Lower leg skin (tissue), 4 donors: ENCODE measurements at regions not wholly inside any gene's neighbourhood (a gene's known extent, or its start where the extent isn't known, plus 50 kb on each side); places are given as distances from the start of the nearest gene placed in this dataset.
"Not testable (repeated sequence)": the region's sequence is repeated elsewhere in the genome, so short reads cannot be mapped to it uniquely, and the experiment has no call there.

Experiments used
- DNase-seq, 2 donors: peaks; one replicate each; pipeline ENCODE4 v3.0.0-alpha.2; 2019; ENCODE audit warnings: low spot score in 2 of 2
- H3K4me3 ChIP-seq: fragments of 200-600 bp; sonication (generic); 2 replicates; pipeline ENCODE4 v1.5.1; 2017; ENCODE audit warnings: mild to moderate bottlenecking, low read depth; ENCODE audit not compliant: poor library complexity, severe bottlenecking
- CTCF ChIP-seq, 3 donors: fragments of 450-650 bp; IDR thresholded peaks; one replicate each; pipeline ENCODE4 v1.5.1; 2016; ENCODE audit warnings: antibody characterized with exemption in 3 of 3, mild to moderate bottlenecking in 3 of 3, moderate library complexity in 2 of 3
- POLR2A ChIP-seq, 2 donors: fragments of 450-650 bp; IDR thresholded peaks; one replicate each; pipeline ENCODE4 v1.6.1; 2016 to 2017; ENCODE audit warnings: antibody characterized with exemption in 2 of 2, mild to moderate bottlenecking in 1 of 2, moderate library complexity in 1 of 2
- WGBS, 2 donors: methylation state at CpG; one replicate each; pipeline ENCODE4 v1.1.5; 2018; 5-methylcytosine and 5-hydroxymethylcytosine counted together
- intact Hi-C: fragments of 100-400 bp; cut with DNase I; formaldehyde crosslinking; loops from one replicate; pipeline ENCODE4 v1.15.0; 2023; ENCODE audit warnings: low total_unique reads

DNA sequence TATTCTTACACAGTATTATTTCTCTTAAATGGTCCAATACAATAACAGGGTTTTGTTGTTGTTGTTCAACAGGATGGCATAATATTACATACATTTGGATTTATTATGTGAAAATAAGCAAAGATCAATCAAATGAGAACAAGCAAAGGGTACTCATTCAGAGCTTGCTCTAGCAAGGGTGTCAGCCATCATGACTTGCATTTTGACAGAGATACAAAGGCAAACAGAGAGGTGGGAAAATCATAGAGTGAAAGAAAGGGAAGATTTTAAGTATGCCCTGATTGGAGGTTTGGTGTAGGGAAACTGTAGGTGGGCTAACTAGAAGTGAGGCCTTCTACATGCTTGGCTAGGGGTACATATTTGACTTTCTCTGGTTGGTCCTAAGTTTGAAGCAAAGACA is 109.1 kb upstream of the BCHE start:
- TF ChIP-seq POLR2A (IDR thresholded peaks at IDR 0.05), result no peak
- TF ChIP-seq CTCF (IDR thresholded peaks at IDR 0.05), result no peak
- intact Hi-C loops, result no loop called here
- DNase-seq, result no peak
- H3K4me3 ChIP-seq, result no peak overlapping the region

DNA sequence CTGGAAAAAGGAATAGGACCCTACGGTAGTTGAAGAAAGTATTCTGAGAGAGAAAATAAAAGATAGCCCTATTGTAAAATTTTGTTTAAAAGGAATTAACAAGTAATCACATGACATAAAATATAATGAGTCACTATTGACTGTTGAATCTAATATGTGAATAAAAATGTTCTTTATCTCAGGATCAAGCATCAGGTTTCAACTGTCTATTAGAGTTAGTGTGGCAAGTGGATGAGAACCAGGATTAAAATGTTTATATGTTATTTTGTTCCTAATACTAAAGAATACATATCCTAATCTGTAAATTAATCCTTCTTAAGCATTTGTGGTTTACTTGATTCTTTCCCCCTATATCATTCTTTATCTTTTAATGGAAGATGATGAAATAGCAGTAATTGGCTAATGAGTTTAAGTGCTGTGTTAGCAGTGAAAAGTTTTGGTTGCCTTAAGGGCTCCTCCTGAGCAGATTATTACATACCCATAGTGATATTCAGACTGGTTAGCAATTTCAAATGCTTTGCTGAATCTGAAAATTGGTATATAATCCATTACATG is 101.8 kb upstream of the BCHE start:
- TF ChIP-seq CTCF (IDR thresholded peaks at IDR 0.05) (no peak), POLR2A (IDR thresholded peaks at IDR 0.05) (no peak)
- WGBS, 2 donors, result 88 to 89% methylated on average over 1 of the region's 1 CpG
- no peak overlapping the region for H3K4me3 ChIP-seq
- DNase-seq, result no peak
- intact Hi-C loops, result no loop called here

GRCh38 chr3:165936081-165936480 is 98.9 kb upstream of the BCHE start:
- DNase-seq, intact Hi-C loops, H3K4me3 ChIP-seq: not testable (repeated sequence)
- WGBS, 2 donors, result 93 to 98% methylated on average over 1 of the region's 1 CpG

DNA sequence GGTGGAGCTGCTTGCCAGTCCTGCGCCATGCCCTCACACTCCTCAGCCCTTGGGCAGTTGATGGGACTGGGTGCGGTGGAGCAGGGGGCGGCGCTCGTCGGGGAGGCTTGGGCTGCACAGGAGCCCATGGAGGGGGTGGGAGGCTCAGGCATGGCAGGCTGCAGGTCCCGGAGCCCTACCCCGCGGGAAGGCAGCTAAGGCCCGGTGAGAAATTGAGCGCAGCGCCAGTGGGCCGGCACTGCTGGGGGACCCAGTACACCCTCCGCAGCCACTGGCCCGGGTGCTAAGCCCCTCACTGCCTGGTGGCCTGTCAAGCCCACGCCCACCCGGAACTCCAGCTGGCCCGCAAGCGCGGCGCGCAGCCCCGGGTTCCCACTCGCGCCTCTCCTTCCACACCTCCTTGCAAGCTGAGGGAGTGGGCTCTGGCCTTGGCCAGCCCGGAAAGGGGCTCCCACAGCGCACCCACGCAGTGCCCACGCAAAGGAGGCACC is 87.1 kb upstream of the BCHE start:
- intact Hi-C loops, DNase-seq, H3K4me3 ChIP-seq: not testable (repeated sequence)
- WGBS, 2 donors, result 92 to 95% methylated on average over 17 to 28 of the region's 29 CpGs

- no peak overlapping the region for H3K4me3 ChIP-seq
- intact Hi-C loops, result no loop called here
- DNase-seq, result no peak
- WGBS, 2 donors, result 59 to 67% methylated on average over 5 of the region's 5 CpGs
- TF ChIP-seq CTCF (IDR thresholded peaks at IDR 0.05), result no peak
- no peak for TF ChIP-seq POLR2A (IDR thresholded peaks at IDR 0.05)
These were observed 83.8 kb upstream of the BCHE start for GRCh38 chr3:165920984-165921383.

- 46 to 51% methylated on average over 4 of the region's 4 CpGs for WGBS, 2 donors
- no peak overlapping the region for H3K4me3 ChIP-seq
- TF ChIP-seq POLR2A (IDR thresholded peaks at IDR 0.05) (no peak), CTCF (IDR thresholded peaks at IDR 0.05) (no peak)
- no peak for DNase-seq
- intact Hi-C loops, result no loop called here
These were observed 82.1 kb upstream of the BCHE start for GRCh38 chr3:165919284-165919683.

GRCh38 chr3:165918657-165918979 is 81.4 kb upstream of the BCHE start:
- H3K4me3 ChIP-seq, result no peak overlapping the region
- DNase-seq, result no peak
- intact Hi-C loops, result no loop called here
- TF ChIP-seq POLR2A (IDR thresholded peaks at IDR 0.05) (no peak), CTCF (IDR thresholded peaks at IDR 0.05) (no peak)
- WGBS, 2 donors, result 95 to 99% methylated on average over 8 to 15 of the region's 23 CpGs

GRCh38 chr3:165917938-165918656 is 80.9 kb upstream of the BCHE start:
- 97 to 98% methylated on average over 18 to 24 of the region's 24 CpGs for WGBS, 2 donors
- H3K4me3 ChIP-seq, DNase-seq, intact Hi-C loops: not testable (repeated sequence)

- H3K4me3 ChIP-seq, DNase-seq, intact Hi-C loops: not testable (repeated sequence)
These were observed 77.9 kb upstream of the BCHE start for GRCh38 chr3:165915104-165915503.
